WTC11 (cell line): ENCODE measurements at regions not wholly inside any gene's neighbourhood (a gene's known extent, or its start where the extent isn't known, plus 50 kb on each side); places are given as distances from the start of the nearest gene placed in this dataset.

Experiments
- ATF1 ChIP-seq: sonication (generic); formaldehyde crosslinking; IDR thresholded peaks from 2 replicates; pipeline ENCODE4 v1.8.1; 2023; ENCODE audit warnings: mild to moderate bottlenecking, moderate library complexity, missing genetic modification reagents
- ATF6 ChIP-seq: sonication (generic); formaldehyde crosslinking; IDR thresholded peaks from 2 replicates; pipeline ENCODE4 v1.8.1; 2023; ENCODE audit warnings: mild to moderate bottlenecking, missing genetic modification reagents
- CTCF ChIP-seq: fragments of 200-600 bp; IDR thresholded peaks from 2 replicates; pipeline ENCODE4 v1.8.0; 2022; ENCODE audit warnings: antibody characterized with exemption
- ELF4 ChIP-seq: sonication (generic); formaldehyde crosslinking; IDR thresholded peaks from 2 replicates; pipeline ENCODE4 v1.8.1; 2022; ENCODE audit warnings: low read depth, mild to moderate bottlenecking, moderate library complexity, missing genetic modification reagents
- FOXP4 ChIP-seq: sonication (generic); formaldehyde crosslinking; IDR thresholded peaks from 2 replicates; pipeline ENCODE4 v1.8.0; 2022; ENCODE audit warnings: mild to moderate bottlenecking, missing genetic modification reagents
- IRF1 ChIP-seq: sonication (generic); formaldehyde crosslinking; IDR thresholded peaks from 2 replicates; pipeline ENCODE4 v1.8.0; 2023; ENCODE audit warnings: missing genetic modification reagents
- JUN ChIP-seq: sonication (generic); formaldehyde crosslinking; IDR thresholded peaks from 2 replicates; pipeline ENCODE4 v1.8.0; 2023; ENCODE audit warnings: mild to moderate bottlenecking, missing genetic modification reagents
- TEAD1 ChIP-seq: sonication (generic); formaldehyde crosslinking; IDR thresholded peaks from 2 replicates; pipeline ENCODE4 v1.8.0; 2022; ENCODE audit warnings: mild to moderate bottlenecking, missing genetic modification reagents
- ZNF138 ChIP-seq: sonication (generic); formaldehyde crosslinking; conservative IDR thresholded peaks from 2 replicates; pipeline ENCODE4 v1.8.1; 2022; ENCODE audit warnings: mild to moderate bottlenecking, moderate library complexity, missing genetic modification reagents
- ZNF219 ChIP-seq: sonication (generic); formaldehyde crosslinking; IDR thresholded peaks from 2 replicates; pipeline ENCODE4 v1.8.0; 2023; ENCODE audit warnings: missing genetic modification reagents, mild to moderate bottlenecking, borderline replicate concordance
- ZNF512 ChIP-seq: sonication (generic); formaldehyde crosslinking; IDR thresholded peaks from 2 replicates; pipeline ENCODE4 v1.8.1; 2022; ENCODE audit warnings: missing genetic modification reagents, borderline replicate concordance

GRCh38 chr4:156609421-156609820 lies 362.2 kb downstream of the PDGFC start:
- no peak for TF ChIP-seq CTCF
- TF ChIP-seq ATF6 (CRISPR knock-in tag) = no peak
- TF ChIP-seq ELF4 = no peak
- TF ChIP-seq JUN (CRISPR knock-in tag) = no peak
- no peak for TF ChIP-seq ATF1 (CRISPR knock-in tag)
- TF ChIP-seq ZNF138 = no peak
- no peak for TF ChIP-seq IRF1 (CRISPR knock-in tag)
- TF ChIP-seq FOXP4 (CRISPR knock-in tag) = no peak
- TF ChIP-seq TEAD1 (CRISPR knock-in tag) = no peak
- TF ChIP-seq ZNF219 (CRISPR knock-in tag) = no peak
- no peak for TF ChIP-seq ZNF512 (CRISPR knock-in tag)
